GM18868 (cell line): ENCODE measurements at regions not wholly inside any gene's neighbourhood (a gene's known extent, or its start where the extent isn't known, plus 50 kb on each side); places are given as distances from the start of the nearest gene placed in this dataset.
"Not testable (repeated sequence)": the region's sequence is repeated elsewhere in the genome, so short reads cannot be mapped to it uniquely, and the experiment has no call there.

Experiments
- ATAC-seq: cut with Tn5 transposase; IDR thresholded peaks from one replicate; pipeline ENCODE4 v1.9.1; 2021; ENCODE audit warnings: mild to moderate bottlenecking, moderate library complexity; ENCODE audit not compliant: unreplicated experiment

GRCh38 chr7:82701949-82702348, 258.4 kb upstream of the CACNA2D1 start:
- ATAC-seq, result no peak

- no peak for ATAC-seq
These were observed 257.2 kb upstream of the CACNA2D1 start for GRCh38 chr7:82700741-82701140.

GRCh38 chr7:82699773-82700186, 256.2 kb upstream of the CACNA2D1 start:
- ATAC-seq, result no peak

GRCh38 chr7:82697897-82698296, 254.3 kb upstream of the CACNA2D1 start:
- ATAC-seq, result no peak

- ATAC-seq, result no peak
These were observed 253.1 kb upstream of the CACNA2D1 start for GRCh38 chr7:82696631-82697030.

GRCh38 chr7:82694022-82694421, 250.4 kb upstream of the CACNA2D1 start:
- ATAC-seq, result no peak

GRCh38 chr7:82690929-82691328, 247.4 kb upstream of the CACNA2D1 start:
- ATAC-seq, result no peak

- no peak for ATAC-seq
These were observed 241.6 kb upstream of the CACNA2D1 start for GRCh38 chr7:82685214-82685613.

- peak; percentile 51 for ATAC-seq
These were observed 235.1 kb upstream of the CACNA2D1 start for GRCh38 chr7:82678716-82679115.

GRCh38 chr7:82678259-82678658, 234.7 kb upstream of the CACNA2D1 start:
- no peak for ATAC-seq

- peak; percentile 88 for ATAC-seq
These were observed 233.9 kb upstream of the CACNA2D1 start for GRCh38 chr7:82677493-82677892.

GRCh38 chr7:82676777-82677463, 233.3 kb upstream of the CACNA2D1 start:
- no peak for ATAC-seq

- ATAC-seq, result no peak
These were observed 231.8 kb upstream of the CACNA2D1 start for GRCh38 chr7:82675396-82675795.

- no peak for ATAC-seq
These were observed 230.7 kb upstream of the CACNA2D1 start for GRCh38 chr7:82674268-82674667.

- no peak for ATAC-seq
These were observed 228.5 kb upstream of the CACNA2D1 start for GRCh38 chr7:82672078-82672477.

- no peak for ATAC-seq
These were observed 225.6 kb upstream of the CACNA2D1 start for GRCh38 chr7:82669141-82669540.

GRCh38 chr7:82668676-82669075, 225.1 kb upstream of the CACNA2D1 start:
- ATAC-seq, result no peak

GRCh38 chr7:82665966-82666507, 222.5 kb upstream of the CACNA2D1 start:
- no peak for ATAC-seq

- ATAC-seq, result no peak
These were observed 212.4 kb upstream of the CACNA2D1 start for GRCh38 chr7:82655965-82656364.

- ATAC-seq, result not testable (repeated sequence)
These were observed 206.5 kb upstream of the CACNA2D1 start for GRCh38 chr7:82650095-82650494.

- no peak for ATAC-seq
These were observed 190.0 kb upstream of the CACNA2D1 start for GRCh38 chr7:82633592-82633991.

- no peak for ATAC-seq
These were observed 188.4 kb upstream of the CACNA2D1 start for GRCh38 chr7:82631998-82632397.

GRCh38 chr7:82629583-82629982, 186.0 kb upstream of the CACNA2D1 start:
- no peak for ATAC-seq
